ENCODE measurements at regions not wholly inside any gene's neighbourhood (a gene's known extent, or its start where the extent isn't known, plus 50 kb on each side); places are given as distances from the start of the nearest gene placed in this dataset.

- no peak for TF ChIP-seq CTCF (IDR thresholded peaks at IDR 0.05; ENCODE audit: low read depth, low read length)
- no peak for DNase-seq (ENCODE audit: extremely low read depth, low read depth)
These were observed 174.7 kb upstream of the ALG10B start for GRCh38 chr12:38141861-38142260.

GRCh38 chr12:38142974-38143373 lies 173.6 kb upstream of the ALG10B start:
- TF ChIP-seq CTCF (IDR thresholded peaks at IDR 0.05; ENCODE audit: low read depth, low read length) = no peak
- no peak for DNase-seq (ENCODE audit: extremely low read depth, low read depth)

- no peak for DNase-seq (ENCODE audit: extremely low read depth, low read depth)
- TF ChIP-seq CTCF (IDR thresholded peaks at IDR 0.05; ENCODE audit: low read depth, low read length) = no peak
These were observed 172.5 kb upstream of the ALG10B start for GRCh38 chr12:38144049-38144448.

GRCh38 chr12:38144601-38145436 lies 171.8 kb upstream of the ALG10B start:
- no peak for TF ChIP-seq CTCF (IDR thresholded peaks at IDR 0.05; ENCODE audit: low read depth, low read length)
- DNase-seq (ENCODE audit: extremely low read depth, low read depth) = no peak

- TF ChIP-seq CTCF (IDR thresholded peaks at IDR 0.05; ENCODE audit: low read depth, low read length) = no peak
- no peak for DNase-seq (ENCODE audit: extremely low read depth, low read depth)
These were observed 167.0 kb upstream of the ALG10B start for GRCh38 chr12:38149395-38150073.

- TF ChIP-seq CTCF (IDR thresholded peaks at IDR 0.05; ENCODE audit: low read depth, low read length) = no peak
- no peak for DNase-seq (ENCODE audit: extremely low read depth, low read depth)
These were observed 164.4 kb upstream of the ALG10B start for GRCh38 chr12:38151991-38152700.
